TTC549 (cell line): ENCODE measurements at regions not wholly inside any gene's neighbourhood (a gene's known extent, or its start where the extent isn't known, plus 50 kb on each side); places are given as distances from the start of the nearest gene placed in this dataset.
"Not testable (repeated sequence)": the region's sequence is repeated elsewhere in the genome, so short reads cannot be mapped to it uniquely, and the experiment has no call there.

Experiments
- FAIRE-seq: peaks from 2 replicates; lab custom pipeline; 2012; peaks lifted over from hg19 to GRCh38; lab: Jason Lieb, UNC

DNA sequence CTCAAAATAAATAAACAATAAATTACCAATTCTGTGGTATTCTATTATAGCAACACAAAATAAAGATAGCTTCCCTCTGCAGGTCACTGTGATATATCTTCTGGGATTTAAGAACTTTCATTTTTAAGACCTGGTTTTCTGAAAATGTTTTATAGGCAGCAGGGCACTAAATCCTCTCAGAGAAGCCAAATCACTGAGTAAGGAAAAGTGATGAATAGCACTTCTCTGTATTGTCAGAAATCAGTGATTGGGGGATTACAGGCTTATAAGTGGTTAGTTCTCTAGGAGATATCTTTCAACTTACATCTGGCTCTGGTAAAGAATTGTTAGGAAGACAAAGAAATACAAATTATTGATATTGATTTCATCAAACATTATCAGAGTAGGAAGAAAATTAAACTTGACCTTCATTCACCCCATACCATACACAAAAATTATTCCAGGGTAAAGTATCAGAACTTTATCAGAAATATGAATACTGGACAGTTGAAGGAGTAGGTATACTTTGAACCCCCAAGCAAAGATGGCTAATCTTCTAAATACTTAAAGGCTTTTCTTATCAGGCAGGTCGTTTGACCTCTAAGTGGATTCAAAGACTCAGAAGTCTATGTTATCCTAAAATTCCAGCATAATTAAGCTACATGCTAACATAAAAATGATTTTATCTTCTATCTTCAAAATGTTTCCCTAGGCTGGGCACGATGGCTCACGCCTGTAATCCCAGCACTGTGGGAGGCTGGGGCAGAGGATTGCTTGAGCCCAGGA lies 81.6 kb upstream of the USP9X start:
- FAIRE-seq: no peak

DNA sequence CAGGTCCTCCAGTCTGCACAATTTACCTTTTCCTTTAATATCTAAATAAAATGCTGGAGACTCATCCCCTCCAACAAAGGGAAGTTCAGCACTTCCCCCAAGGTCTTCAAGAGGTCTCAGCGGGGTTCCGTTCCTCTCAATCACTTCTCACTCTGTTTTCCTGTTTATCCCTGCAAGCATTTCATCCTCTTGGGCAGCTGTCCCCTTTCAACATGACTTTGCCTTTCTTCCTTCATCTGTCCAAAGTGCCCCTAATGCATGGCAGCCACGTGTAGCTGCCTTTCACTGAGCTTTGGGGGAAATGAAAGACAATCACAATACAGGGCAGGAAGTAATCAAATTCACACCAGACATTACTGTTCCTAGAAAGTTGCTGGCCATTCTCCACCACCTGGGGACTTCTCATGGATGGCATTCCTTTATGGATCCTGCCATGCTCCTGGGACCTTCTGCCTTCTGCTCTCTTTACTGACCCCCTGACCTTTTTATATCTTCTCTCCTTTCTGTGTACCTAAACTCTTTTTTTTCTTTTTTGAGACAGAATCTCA lies 79.7 kb upstream of the USP9X start:
- no peak for FAIRE-seq

DNA sequence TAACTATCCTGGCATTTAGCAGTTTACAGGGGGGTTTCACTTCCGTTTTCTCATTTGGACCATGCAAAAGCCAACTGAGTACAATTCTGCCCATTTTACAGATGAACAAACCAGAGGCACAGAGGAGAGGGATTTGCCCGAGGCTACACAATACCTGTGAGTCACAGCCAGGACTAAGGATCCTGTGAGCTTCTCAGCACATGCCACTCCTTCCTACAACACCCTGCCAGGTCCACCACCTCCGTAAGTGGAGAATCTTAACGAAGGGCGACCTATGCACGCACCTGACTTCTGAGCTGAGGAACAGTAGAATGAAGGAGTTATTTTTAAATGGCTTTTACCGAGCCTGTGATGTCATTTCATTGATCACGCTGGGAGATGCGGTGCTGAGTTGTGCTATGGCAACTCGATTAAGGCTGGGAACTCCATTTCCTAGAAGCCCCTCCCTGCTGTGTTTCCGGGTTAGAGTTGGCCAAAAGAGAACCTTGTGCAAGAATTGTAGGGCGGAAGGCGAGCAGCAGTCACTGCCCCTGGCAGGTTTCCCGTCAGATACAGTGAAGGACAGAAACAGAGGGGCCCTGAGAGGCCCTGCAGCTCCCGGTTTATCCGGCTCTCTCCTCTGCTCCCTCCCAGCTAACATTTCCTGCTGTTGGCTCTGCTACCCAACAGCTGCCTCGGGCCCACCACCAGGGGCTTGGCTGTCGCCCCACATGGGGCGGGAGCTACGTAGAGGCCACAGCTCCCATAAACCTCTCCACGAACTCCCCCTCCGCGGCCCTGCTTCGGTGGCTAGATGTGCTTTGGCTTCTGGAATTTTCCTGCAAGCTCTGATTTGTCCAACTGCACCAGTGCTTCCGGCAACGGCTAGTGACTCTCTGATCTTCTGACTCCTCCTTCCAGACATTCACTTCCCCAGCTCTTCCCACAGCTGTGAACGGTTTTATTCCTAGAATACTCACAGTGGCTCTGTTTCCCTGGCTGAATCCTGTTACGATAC lies 75.1 kb upstream of the USP9X start:
- no peak for FAIRE-seq

DNA sequence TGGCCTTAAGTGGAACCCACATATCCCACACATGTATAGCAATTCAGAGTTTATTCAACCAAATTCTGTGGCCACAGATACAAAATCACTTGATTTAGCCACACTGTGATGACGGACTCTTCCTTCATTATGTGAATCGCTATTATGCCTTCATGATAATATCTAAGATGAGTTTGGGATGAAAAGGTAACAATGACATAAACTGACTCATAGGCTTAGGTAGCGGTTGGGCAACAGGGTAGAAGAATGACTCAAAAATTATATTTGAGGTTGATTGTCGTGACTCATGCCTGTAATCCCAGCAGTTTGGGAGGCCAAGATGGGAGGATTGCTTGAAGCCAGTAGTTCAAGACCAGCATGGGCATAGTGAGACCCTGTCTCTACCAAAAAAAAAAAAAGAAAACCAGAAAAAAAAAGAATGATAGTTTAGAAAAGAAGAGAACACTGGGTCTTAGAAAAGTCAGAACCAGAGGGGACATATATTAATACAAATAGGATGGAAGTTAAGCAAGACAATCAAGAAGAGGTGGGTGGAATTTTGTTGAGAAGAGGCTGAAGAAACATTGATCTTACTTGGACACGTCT lies 70.4 kb upstream of the USP9X start:
- no peak for FAIRE-seq

DNA sequence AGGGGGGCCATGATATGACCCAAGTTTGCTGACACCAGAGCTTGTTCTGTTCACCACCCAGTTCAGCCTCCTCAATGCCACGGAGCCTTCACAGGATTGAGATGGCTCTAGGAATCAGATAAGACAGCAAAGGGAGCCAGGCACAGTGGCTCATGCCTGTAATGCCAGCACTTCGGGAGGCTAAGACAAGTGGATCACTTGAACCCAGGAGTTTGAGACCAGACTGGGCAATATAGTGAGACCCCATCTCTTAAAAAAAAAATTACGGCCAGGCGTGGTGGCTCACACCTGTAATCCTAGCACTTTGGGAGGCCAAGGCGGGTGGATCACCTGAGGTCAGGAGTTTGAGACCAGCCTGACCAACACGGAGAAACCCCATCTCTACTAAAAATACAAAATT lies 67.5 kb upstream of the USP9X start:
- not testable (repeated sequence) for FAIRE-seq

DNA sequence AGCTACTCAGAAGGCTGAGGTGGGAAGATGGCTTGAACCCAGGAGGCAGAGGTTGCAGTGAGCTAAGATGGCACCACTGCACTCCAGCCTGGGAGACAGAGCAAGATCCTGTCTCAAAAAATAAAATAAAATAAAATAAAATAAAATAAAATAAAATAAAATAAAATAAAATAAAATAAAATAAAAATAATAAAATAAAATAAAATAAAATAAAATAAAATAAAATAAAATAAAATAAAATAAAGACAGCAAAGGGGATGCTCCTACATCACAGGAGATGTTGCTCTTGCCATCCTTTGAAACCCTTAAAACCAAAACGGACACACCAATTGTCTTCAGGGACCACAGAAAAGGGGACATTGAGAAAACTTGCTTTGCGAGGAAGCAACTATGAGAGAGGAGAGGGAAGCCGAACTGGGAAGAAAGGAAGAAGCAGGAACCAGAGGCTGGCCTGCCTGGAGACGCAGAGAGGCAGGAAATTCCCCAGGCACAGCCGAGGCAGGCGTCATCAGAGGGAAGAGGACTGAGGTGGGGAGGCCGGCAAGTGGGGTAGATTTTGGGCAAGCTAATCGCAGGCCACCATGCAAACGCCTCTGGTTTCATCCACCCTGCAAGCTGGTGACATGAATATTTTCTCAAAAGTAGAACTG lies 66.7 kb upstream of the USP9X start:
- peak; percentile 76 for FAIRE-seq

DNA sequence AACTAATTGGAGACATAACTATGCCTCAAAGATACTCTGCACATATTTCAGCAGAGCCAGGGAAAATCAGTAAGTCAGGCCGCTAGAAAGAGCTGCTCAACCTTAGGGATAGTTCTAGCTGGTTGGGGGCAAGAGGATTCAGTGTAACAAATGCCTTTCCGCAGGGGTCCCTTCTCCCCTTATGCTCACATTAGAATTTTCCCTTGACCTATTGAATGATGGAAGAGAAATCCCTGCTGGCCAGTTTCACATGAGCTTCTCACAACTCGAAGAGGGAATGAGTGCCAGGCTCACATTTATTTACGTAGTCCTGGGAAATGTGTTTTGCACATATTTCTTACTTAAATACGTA lies 66.2 kb upstream of the USP9X start:
- FAIRE-seq: no peak

DNA sequence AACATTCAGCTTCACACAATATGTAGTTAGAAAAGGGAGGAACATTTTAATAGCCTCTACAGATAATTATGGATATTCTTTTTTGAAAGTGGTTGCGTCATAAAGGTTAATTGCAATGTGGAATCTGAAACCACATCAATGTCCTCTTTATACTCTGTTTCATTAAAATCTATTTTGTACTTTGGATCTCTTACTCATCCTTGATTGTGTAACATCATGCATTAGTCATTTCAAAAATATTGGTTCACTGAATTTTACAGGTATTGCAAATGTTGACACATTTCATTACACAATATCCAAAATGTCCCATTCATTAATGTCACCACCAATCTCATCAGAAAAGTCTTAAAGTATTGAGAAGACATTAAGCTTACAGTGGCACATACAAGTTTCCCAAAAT lies 62.7 kb upstream of the USP9X start:
- no peak for FAIRE-seq

DNA sequence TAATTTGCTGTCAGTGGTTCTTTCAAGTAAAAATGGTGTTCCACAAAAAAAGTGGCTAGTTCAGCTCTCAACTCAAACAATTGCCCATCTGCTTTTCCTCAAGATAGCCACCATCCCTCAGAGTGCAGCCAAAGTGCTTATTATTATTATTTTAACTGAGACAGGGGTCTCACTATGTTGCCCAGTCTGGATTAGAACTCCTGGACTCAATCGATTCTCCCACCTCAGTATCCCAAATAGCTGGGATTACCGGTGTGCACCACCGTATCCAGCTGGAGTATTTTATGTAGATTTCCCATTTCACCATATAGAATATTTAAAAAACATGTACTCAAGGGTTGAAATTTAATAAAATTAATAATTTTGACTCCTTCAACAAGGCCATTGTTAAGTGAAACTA lies 62.1 kb upstream of the USP9X start:
- no peak for FAIRE-seq

DNA sequence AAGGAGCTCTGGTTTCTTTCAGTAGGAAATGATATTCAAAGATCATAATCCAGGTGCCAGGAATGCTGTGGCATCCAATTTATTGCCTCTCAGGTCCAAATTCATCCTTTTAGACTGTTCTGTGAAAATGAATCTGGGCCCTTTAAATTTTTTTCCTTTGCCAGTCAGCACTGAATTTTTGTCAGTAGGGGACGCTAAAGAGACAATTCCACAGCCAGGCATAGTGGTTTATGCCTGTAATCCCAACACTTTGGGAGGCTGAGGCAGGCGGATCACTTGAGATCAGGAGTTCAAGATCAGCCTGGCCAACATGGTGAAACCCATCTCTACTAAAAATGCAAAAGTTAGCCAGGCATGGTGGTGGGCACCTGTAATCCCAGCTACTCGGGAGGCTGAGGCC lies 60.9 kb upstream of the USP9X start:
- FAIRE-seq: not testable (repeated sequence)

DNA sequence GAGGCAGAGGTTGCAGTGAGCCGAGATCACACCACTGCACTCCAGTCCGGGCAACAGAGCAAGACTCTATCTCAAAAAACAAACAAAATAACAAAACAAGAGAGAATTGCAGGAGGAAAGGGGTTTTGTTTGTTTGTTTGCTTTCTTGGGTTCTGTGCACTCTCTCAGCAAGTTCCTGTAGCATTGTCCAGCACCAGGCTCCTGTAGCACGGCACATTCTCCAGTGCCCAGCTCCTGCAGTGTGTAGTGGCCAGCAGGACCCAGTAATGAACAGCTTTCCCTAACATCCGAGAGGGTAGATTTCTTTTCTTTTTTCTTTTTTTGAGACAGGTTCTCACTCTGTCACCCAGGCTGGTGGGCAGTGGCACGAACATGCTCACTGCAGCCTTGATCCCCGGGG lies 60.5 kb upstream of the USP9X start:
- no peak for FAIRE-seq

DNA sequence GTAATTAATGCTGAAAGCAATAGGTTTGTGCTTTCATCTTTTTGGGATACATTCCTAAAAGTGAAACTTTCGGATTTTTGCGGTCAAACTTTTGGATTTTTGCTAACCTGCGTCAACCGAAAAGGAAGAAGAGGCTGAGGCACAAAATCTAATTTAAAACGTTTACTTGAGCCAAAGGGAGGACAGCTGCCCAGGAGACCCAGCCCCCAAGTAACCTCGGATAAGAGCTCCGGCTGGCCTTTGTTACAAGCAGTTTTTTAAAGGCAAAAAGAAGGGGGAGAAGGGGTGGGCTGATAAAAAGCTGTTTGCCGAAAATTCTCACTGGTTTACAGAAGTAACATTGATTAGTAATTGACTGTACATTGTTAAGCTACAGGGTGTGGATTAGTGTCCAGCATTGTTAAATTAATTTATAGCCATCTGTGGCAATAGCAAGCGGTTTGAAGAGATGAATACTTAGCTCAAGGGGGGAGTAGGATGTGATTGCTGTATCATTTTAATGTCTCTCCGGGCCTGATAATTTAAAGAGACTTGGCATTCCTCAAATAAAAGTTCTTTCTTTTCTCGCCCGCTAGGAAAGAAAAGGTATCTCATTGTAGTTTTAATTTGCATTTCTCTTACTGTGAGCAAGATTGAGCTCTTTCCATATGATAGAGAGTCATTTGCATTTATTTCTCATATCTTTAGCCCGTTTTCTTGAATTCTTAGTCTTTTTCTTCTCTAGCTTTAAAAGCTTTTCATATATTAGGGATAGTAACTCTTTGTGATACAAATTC lies 59.1 kb upstream of the USP9X start:
- FAIRE-seq: no peak

DNA sequence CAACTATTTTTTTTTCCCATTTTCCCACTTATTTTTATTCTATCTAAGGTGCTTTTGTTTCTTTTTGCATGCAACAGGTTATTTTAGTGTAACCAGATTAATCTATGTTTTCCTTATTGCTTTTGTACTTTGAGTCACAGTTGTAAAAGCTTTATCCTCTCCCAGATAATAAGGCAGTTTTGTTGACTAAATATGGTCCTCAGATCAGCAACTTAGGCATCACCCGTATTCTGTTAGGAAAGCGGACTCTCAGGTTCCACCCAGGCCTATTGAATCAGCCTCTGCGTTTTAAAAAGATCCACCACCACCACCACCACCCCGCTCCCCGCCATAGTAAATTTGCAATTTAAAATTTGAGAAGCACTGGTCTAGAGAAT lies 58.6 kb upstream of the USP9X start:
- no peak for FAIRE-seq

DNA sequence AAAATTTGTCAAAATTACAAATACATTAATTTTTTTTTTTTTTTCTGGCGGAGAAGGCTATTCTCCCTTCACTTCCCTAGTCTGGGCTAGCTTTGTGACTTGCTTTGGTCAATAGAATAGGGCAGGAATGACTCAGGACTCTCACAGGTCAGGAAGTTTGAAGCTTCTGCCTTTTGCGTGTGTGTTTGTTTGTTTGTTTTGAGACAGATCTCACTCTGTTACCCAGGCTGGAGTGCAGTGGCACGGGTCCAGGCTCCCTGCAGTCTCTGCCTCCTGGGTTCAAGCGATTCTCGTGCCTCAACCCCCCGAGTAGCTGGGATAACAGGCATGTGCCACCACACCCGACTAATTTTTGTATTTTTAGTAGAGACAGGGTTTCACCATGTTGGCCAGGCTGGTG lies 55.9 kb upstream of the USP9X start:
- FAIRE-seq: no peak

DNA sequence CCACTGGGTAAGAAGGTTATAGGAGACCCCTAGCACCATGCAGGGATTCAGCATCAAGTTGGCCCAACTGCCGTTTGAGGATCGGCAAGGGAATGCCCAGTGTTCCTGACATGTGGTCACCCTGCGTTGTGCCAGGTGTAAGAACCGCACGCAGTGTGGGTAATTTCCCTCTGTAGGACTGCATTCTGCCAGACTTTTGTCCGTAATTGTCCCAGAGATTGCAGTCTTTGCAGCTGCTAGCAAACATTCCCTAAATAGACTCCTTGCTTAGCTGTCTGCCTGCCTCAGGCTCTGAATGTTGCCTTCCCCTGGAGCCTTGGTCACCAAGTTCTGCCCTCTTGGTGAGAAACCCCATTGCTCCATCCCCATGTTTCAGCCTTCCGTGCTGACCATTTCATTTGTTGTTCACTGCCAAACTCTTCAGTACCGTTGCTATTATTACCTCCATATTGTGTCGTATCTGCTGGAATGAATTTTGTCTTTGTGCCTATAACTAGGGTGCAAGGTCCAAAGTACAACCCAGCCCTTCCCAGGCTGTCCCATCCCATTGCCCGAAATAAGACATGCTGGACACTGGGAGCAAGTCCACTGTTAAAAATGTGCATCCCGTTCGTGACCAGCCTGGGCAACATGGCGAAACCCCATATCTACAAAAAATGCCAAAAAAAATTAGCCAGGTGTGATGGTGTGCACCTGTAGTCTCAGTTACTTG lies 53.8 kb upstream of the USP9X start:
- FAIRE-seq: no peak

DNA sequence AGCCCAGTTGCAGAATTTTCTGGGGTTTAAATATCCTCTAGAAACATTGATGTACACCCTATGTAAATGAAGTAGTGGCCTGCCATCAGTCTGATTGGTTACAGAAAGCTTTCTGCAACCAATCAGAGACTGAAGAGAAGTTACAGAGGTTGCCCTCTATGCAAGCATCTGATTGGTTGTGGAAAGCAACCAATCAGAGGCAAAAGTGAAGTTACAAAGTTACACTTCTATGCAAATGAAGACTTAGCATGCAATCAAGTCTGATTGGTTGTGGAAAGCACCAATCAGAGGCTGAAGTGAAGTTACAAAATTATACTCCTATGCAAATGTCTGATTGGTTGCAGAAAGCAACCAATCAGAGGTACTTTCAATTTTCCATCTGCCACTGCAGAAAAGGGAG lies 51.9 kb upstream of the USP9X start:
- FAIRE-seq: no peak

DNA sequence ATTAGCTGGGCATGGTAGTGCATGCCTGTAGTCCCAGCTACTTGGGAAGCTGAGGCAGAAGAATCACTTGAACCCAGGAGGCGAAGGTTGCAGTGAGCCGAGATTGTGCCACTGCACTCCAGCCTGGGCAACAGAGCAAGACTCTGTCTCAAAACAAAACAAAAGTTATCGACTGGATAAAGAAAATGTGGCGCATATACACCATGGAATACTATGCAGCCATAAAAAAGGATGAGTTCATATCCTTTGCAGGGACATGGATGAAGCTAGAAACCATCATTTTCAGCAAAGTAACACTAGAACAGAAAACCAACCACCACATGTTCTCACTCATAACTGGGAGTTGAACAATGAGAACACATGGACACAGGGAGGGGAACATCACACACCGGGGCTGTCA lies 50.3 kb upstream of the USP9X start:
- not testable (repeated sequence) for FAIRE-seq
